Osteoblast (primary cell): ENCODE measurements at regions not wholly inside any gene's neighbourhood (a gene's known extent, or its start where the extent isn't known, plus 50 kb on each side); places are given as distances from the start of the nearest gene placed in this dataset.

Source experiments
- DNase-seq: peaks from one replicate; pipeline ENCODE4 v3.0.0; 2011; ENCODE audit warnings: low spot score, mixed read lengths; ENCODE audit not compliant: insufficient read length; ENCODE audit errors: missing footprints
- H2AFZ ChIP-seq: 2 replicates; pipeline ENCODE4 v1.6.0; 2011; ENCODE audit warnings: mild to moderate bottlenecking, low read length
- H3K27ac ChIP-seq: 2 replicates; pipeline ENCODE4 v1.5.1; 2011; ENCODE audit warnings: mild to moderate bottlenecking, low read depth, low read length, moderate library complexity
- H3K27me3 ChIP-seq: 2 replicates; pipeline ENCODE4 v1.6.0; 2012; ENCODE audit warnings: mild to moderate bottlenecking, control low read depth, inconsistent platforms, low read length, moderate library complexity; ENCODE audit not compliant: insufficient read depth
- H3K36me3 ChIP-seq: 2 replicates; pipeline ENCODE4 v1.5.1; 2011; ENCODE audit warnings: mild to moderate bottlenecking, low read length, control low read depth, moderate library complexity; ENCODE audit not compliant: insufficient read depth
- H3K4me1 ChIP-seq: 2 replicates; pipeline ENCODE4 v1.5.1; 2011; ENCODE audit warnings: mild to moderate bottlenecking, low read length, control low read depth, moderate library complexity; ENCODE audit not compliant: insufficient read depth
- H3K4me2 ChIP-seq: 2 replicates; pipeline ENCODE4 v1.6.0; 2011; ENCODE audit warnings: mild to moderate bottlenecking, low read length; ENCODE audit not compliant: insufficient read depth
- H3K4me3 ChIP-seq: fragments of 200-600 bp; sonication (generic); 3 replicates; pipeline ENCODE4 v1.5.1; 2012; ENCODE audit warnings: mild to moderate bottlenecking, low read length, inconsistent platforms; ENCODE audit not compliant: insufficient read depth
- H3K79me2 ChIP-seq: 2 replicates; pipeline ENCODE4 v1.6.0; 2012; ENCODE audit warnings: mild to moderate bottlenecking, low read length, control low read depth, inconsistent platforms; ENCODE audit not compliant: insufficient read depth
- H3K9me3 ChIP-seq: 2 replicates; pipeline ENCODE4 v1.5.1; 2011; ENCODE audit warnings: low read depth, low read length, control low read depth
- H4K20me1 ChIP-seq: 2 replicates; pipeline ENCODE4 v1.6.0; 2012; ENCODE audit warnings: mild to moderate bottlenecking, low read length, control low read depth; ENCODE audit not compliant: insufficient read depth
- TF ChIP-seq, protein P1 (sequence below): IDR thresholded peaks from 2 replicates; pipeline ENCODE4 v1.5.1; 2011; ENCODE audit warnings: mild to moderate bottlenecking, low read depth, low read length, moderate library complexity; ENCODE audit errors: extremely low read depth

DNA sequence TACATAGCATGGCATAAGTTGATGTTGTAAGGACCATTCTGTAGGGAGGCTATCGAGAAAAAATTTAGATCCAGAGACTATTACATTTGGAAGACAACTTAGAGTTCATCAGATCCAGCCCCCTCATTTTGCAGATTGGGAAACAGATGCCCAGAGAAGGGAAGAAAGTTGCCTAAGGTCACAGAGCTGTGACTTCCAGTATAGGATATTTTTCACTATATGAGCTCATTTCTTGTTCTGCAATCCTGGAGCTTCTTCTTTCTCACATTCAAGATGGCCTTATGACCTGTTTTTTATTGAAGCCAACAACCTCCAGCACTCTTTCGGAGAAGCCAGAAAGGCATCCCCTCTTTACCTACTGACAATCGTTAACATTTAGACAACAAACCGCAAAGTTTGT, 421.8 kb upstream of the PLXNA2 start:
- Histone ChIP-seq H2AFZ (no peak overlapping the region), H3K9me3 (no peaks in the 10 kb centered on the region), H3K27me3 (no peaks in the 10 kb centered on the region), H3K36me3 (no peaks in the 10 kb centered on the region), H3K27ac (no peak overlapping the region), H3K4me1 (no peaks in the 10 kb centered on the region), H3K4me3 (no peak overlapping the region), H3K79me2 (no peaks in the 10 kb centered on the region), H4K20me1 (no peaks in the 10 kb centered on the region), H3K4me2 (no peak overlapping the region)
- DNase-seq, result no peak
- TF ChIP-seq, protein P1, sequence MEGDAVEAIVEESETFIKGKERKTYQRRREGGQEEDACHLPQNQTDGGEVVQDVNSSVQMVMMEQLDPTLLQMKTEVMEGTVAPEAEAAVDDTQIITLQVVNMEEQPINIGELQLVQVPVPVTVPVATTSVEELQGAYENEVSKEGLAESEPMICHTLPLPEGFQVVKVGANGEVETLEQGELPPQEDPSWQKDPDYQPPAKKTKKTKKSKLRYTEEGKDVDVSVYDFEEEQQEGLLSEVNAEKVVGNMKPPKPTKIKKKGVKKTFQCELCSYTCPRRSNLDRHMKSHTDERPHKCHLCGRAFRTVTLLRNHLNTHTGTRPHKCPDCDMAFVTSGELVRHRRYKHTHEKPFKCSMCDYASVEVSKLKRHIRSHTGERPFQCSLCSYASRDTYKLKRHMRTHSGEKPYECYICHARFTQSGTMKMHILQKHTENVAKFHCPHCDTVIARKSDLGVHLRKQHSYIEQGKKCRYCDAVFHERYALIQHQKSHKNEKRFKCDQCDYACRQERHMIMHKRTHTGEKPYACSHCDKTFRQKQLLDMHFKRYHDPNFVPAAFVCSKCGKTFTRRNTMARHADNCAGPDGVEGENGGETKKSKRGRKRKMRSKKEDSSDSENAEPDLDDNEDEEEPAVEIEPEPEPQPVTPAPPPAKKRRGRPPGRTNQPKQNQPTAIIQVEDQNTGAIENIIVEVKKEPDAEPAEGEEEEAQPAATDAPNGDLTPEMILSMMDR, result no peak

GRCh38 chr1:208668991-208669390, 424.8 kb upstream of the PLXNA2 start:
- Histone ChIP-seq H3K79me2 (no peaks in the 10 kb centered on the region), H3K9me3 (no peaks in the 10 kb centered on the region), H3K4me3 (no peak overlapping the region), H3K4me2 (no peak overlapping the region), H3K4me1 (no peaks in the 10 kb centered on the region), H2AFZ (no peak overlapping the region), H3K36me3 (no peaks in the 10 kb centered on the region), H3K27me3 (no peaks in the 10 kb centered on the region), H3K27ac (no peak overlapping the region), H4K20me1 (no peaks in the 10 kb centered on the region)
- TF ChIP-seq, protein P1, result no peak
- no peak for DNase-seq

DNA sequence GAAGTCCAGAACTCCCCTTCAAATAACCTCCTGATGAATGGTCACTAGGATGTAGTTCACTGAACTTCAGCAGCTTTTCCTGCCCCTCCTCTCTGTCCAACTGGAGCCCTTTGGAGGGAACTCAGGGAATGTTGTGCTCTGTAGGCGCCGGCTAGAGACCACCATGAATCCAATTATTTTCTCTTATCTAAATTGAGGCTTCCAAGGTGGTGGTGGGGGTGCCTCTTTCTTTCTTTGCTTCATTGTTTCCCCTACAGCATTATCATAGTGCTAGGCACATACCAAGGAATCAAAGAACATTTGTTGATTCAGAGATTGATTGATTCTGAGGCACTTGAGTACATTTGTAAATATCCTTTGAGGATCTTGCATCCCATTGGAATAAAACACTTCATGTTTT, 426.6 kb upstream of the PLXNA2 start:
- TF ChIP-seq, protein P1, result no peak
- H4K20me1 ChIP-seq, result no peaks in the 10 kb centered on the region
- no peak overlapping the region for H3K4me3 ChIP-seq
- no peaks in the 10 kb centered on the region for H3K36me3 ChIP-seq
- no peaks in the 10 kb centered on the region for H3K9me3 ChIP-seq
- H3K4me2 ChIP-seq, result no peak overlapping the region
- H3K4me1 ChIP-seq, result no peaks in the 10 kb centered on the region
- no peak for DNase-seq
- no peaks in the 10 kb centered on the region for H3K79me2 ChIP-seq
- no peak overlapping the region for H3K27ac ChIP-seq
- H2AFZ ChIP-seq, result no peak overlapping the region
- no peaks in the 10 kb centered on the region for H3K27me3 ChIP-seq

GRCh38 chr1:208681878-208682663, 437.9 kb upstream of the PLXNA2 start:
- Histone ChIP-seq H3K9me3 (no peaks in the 10 kb centered on the region), H3K4me2 (no peak overlapping the region), H2AFZ (no peak overlapping the region), H4K20me1 (no peaks in the 10 kb centered on the region), H3K79me2 (no peaks in the 10 kb centered on the region), H3K4me3 (no peak overlapping the region), H3K27me3 (no peaks in the 10 kb centered on the region), H3K4me1 (no peaks in the 10 kb centered on the region), H3K36me3 (no peaks in the 10 kb centered on the region), H3K27ac (no peak overlapping the region)
- no peak for DNase-seq
- TF ChIP-seq, protein P1, result no peak
